Brain microvascular endothelial cell (primary cell): ENCODE measurements at regions not wholly inside any gene's neighbourhood (a gene's known extent, or its start where the extent isn't known, plus 50 kb on each side); places are given as distances from the start of the nearest gene placed in this dataset.
A peak's percentile ranks its signal among the peaks of the same experiment; 100 is the strongest.

Experiments
- DNase-seq: peaks from one replicate; pipeline ENCODE4 v3.0.0-alpha.2; 2020
- H3K27ac ChIP-seq: fragments of 250-450 bp; sonication (Bioruptor Pico); 2 replicates; pipeline ENCODE4 v1.5.1; 2020; ENCODE audit warnings: mild to moderate bottlenecking, moderate library complexity
- H3K27me3 ChIP-seq: fragments of 250-450 bp; sonication (Bioruptor Pico); replicated peaks from 2 replicates; pipeline ENCODE4 v1.5.1; 2020; ENCODE audit warnings: mild to moderate bottlenecking
- H3K36me3 ChIP-seq: fragments of 250-450 bp; sonication (Bioruptor Pico); replicated peaks from 2 replicates; pipeline ENCODE4 v1.5.1; 2020; ENCODE audit warnings: mild to moderate bottlenecking
- H3K4me3 ChIP-seq: 2 replicates; pipeline ENCODE4 v1.5.1; 2011; ENCODE audit warnings: low read depth, mild to moderate bottlenecking, control low read depth, low read length, moderate library complexity
- in situ Hi-C: cut with HindIII; loops from 2 replicates; pipeline ENCODE4 v1.10.0; 2017; ENCODE audit warnings: low sequenced_read_pairs, low pct_ligation_motif_present
- TF ChIP-seq, protein P1 (sequence below): IDR thresholded peaks from 2 replicates; pipeline ENCODE4 v1.5.1; 2011; ENCODE audit warnings: low read depth, mild to moderate bottlenecking, moderate library complexity, low read length, control low read depth, inconsistent platforms; ENCODE audit errors: missing control alignments

- Histone ChIP-seq H3K36me3 (no peaks in the 10 kb centered on the region), H3K27me3 (no peaks in the 10 kb centered on the region), H3K4me3 (no peak overlapping the region), H3K27ac (no peak overlapping the region)
- peak; percentile 12 for DNase-seq
- TF ChIP-seq, protein P1, sequence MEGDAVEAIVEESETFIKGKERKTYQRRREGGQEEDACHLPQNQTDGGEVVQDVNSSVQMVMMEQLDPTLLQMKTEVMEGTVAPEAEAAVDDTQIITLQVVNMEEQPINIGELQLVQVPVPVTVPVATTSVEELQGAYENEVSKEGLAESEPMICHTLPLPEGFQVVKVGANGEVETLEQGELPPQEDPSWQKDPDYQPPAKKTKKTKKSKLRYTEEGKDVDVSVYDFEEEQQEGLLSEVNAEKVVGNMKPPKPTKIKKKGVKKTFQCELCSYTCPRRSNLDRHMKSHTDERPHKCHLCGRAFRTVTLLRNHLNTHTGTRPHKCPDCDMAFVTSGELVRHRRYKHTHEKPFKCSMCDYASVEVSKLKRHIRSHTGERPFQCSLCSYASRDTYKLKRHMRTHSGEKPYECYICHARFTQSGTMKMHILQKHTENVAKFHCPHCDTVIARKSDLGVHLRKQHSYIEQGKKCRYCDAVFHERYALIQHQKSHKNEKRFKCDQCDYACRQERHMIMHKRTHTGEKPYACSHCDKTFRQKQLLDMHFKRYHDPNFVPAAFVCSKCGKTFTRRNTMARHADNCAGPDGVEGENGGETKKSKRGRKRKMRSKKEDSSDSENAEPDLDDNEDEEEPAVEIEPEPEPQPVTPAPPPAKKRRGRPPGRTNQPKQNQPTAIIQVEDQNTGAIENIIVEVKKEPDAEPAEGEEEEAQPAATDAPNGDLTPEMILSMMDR = peak; percentile 82
- in situ Hi-C loops = no loop called here
Observed at GRCh38 chr13:62357887-62358645, 942.4 kb upstream of the PCDH20 start.

DNA sequence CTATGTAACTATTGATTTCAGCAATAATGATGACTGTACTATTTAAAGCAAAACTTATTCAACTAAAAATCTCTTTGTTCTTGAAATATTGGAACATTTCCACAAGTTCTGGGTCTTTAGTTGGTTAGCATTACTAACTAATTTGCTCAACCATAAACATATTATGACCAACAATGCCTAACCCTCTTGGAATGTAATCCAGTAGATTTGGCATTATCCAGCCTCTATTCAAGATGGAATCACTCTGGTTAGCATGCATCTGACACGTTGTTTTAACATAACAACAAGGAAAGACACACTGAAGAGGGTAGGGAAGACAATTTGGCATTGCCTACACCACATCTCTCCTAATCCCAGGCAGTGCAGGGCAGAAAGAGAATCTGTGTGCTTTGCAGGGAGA is 941.3 kb upstream of the PCDH20 start:
- in situ Hi-C loops = no loop called here
- DNase-seq = no peak
- TF ChIP-seq, protein P1 = no peak
- Histone ChIP-seq H3K4me3 (no peak overlapping the region), H3K27me3 (no peaks in the 10 kb centered on the region), H3K36me3 (no peaks in the 10 kb centered on the region), H3K27ac (no peak overlapping the region)

GRCh38 chr13:62337109-62337880 is 921.6 kb upstream of the PCDH20 start:
- H3K36me3 ChIP-seq = no peaks in the 10 kb centered on the region
- H3K27me3 ChIP-seq = no peaks in the 10 kb centered on the region
- no peak for DNase-seq
- in situ Hi-C loops = no loop called here
- TF ChIP-seq, protein P1 = no peak
- H3K4me3 ChIP-seq = no peak overlapping the region
- H3K27ac ChIP-seq = no peak overlapping the region

DNA sequence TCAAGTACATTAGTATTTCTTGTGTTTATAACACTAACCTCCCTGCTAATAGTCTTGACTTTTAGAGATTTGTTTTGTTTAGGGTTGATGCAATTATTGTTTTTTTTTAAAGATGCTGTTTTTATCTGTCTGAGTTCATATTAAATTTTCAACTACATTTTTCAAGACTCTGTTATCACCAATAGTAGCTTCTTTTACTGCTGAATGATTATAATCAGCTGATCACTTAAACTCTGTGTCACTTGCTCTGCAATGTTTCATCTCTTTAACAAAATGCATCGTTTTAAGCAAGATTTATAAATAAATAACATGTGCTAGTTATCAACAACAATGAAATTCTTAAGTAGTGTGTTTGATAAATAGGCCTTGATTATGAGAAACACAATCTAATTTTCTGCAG is 920.9 kb upstream of the PCDH20 start:
- H3K4me3 ChIP-seq = no peak overlapping the region
- in situ Hi-C loops = no loop called here

GRCh38 chr13:62333466-62333865 is 917.8 kb upstream of the PCDH20 start:
- no peak for DNase-seq
- in situ Hi-C loops = no loop called here
- Histone ChIP-seq H3K36me3 (no peaks in the 10 kb centered on the region), H3K27me3 (no peaks in the 10 kb centered on the region), H3K27ac (no peak overlapping the region), H3K4me3 (no peak overlapping the region)
- TF ChIP-seq, protein P1 = no peak

More for the DNA sequence above, 920.9 kb upstream of the PCDH20 start:
- no peak overlapping the region for H3K27ac ChIP-seq
- no peak for DNase-seq
- no peaks in the 10 kb centered on the region for H3K36me3 ChIP-seq
- no peaks in the 10 kb centered on the region for H3K27me3 ChIP-seq
- TF ChIP-seq, protein P1 = no peak
